Right atrium auricular region (tissue), 2 donors: ENCODE measurements at regions not wholly inside any gene's neighbourhood (a gene's known extent, or its start where the extent isn't known, plus 50 kb on each side); places are given as distances from the start of the nearest gene placed in this dataset.
"Not testable (repeated sequence)": the region's sequence is repeated elsewhere in the genome, so short reads cannot be mapped to it uniquely, and the experiment has no call there.

Experiments
- DNase-seq: peaks from one replicate; pipeline ENCODE4 v3.0.0-alpha.2; 2019; ENCODE audit warnings: low spot score
- H3K27ac ChIP-seq, 2 donors: fragments of 200-600 bp; sonication (generic); 1 replicate in 1 of 2; 2 replicates in 1 of 2; pipeline ENCODE4 v1.5.1; 2016 to 2019
- H3K27me3 ChIP-seq, 2 donors: fragments of 200-600 bp; sonication (generic); one replicate each; pipeline versions ENCODE4 v1.5.1 to v1.6.0; 2017 to 2019
- H3K36me3 ChIP-seq: fragments of 200-600 bp; sonication (generic); one replicate; pipeline ENCODE4 v1.5.1; 2016
- H3K4me1 ChIP-seq, 2 donors: fragments of 200-600 bp; sonication (generic); one replicate each; pipeline versions ENCODE4 v1.5.1 to v1.6.0; 2017 to 2019
- H3K4me3 ChIP-seq, 2 donors: fragments of 200-600 bp; sonication (generic); 1 replicate in 1 of 2; 2 replicates in 1 of 2; pipeline ENCODE4 v1.5.1; 2017 to 2019; ENCODE audit warnings: mild to moderate bottlenecking in 1 of 2, moderate library complexity in 1 of 2
- H3K9me3 ChIP-seq, 2 donors: fragments of 200-600 bp; sonication (generic); one replicate each; pipeline ENCODE4 v1.5.1; 2019
- CTCF ChIP-seq, 2 donors: fragments of 200-600 bp; sonication (generic); IDR thresholded peaks; one replicate each; pipeline ENCODE4 v1.5.1; 2019; ENCODE audit warnings: antibody characterized with exemption in 2 of 2

GRCh38 chr9:87405677-87406542 lies 91.8 kb upstream of the DAPK1 start:
- no peak overlapping the region for H3K4me3 ChIP-seq
- H3K4me1 ChIP-seq = no peaks in the 10 kb centered on the region
- no peaks in the 10 kb centered on the region for H3K27me3 ChIP-seq
- H3K36me3 ChIP-seq = no peaks in the 10 kb centered on the region
- no peaks in the 10 kb centered on the region for H3K9me3 ChIP-seq
- DNase-seq = peak; percentile 77
- H3K27ac ChIP-seq = no peak overlapping the region
- TF ChIP-seq CTCF (IDR thresholded peaks at IDR 0.05) = no peak

- no peak for DNase-seq
- TF ChIP-seq CTCF (IDR thresholded peaks at IDR 0.05) = no peak
- Histone ChIP-seq H3K27ac (no peak overlapping the region), H3K9me3 (no peaks in the 10 kb centered on the region), H3K4me3 (no peak overlapping the region), H3K4me1 (no peaks in the 10 kb centered on the region), H3K27me3 (no peaks in the 10 kb centered on the region), H3K36me3 (no peaks in the 10 kb centered on the region)
These were observed 91.0 kb upstream of the DAPK1 start for GRCh38 chr9:87406543-87407166.

DNA sequence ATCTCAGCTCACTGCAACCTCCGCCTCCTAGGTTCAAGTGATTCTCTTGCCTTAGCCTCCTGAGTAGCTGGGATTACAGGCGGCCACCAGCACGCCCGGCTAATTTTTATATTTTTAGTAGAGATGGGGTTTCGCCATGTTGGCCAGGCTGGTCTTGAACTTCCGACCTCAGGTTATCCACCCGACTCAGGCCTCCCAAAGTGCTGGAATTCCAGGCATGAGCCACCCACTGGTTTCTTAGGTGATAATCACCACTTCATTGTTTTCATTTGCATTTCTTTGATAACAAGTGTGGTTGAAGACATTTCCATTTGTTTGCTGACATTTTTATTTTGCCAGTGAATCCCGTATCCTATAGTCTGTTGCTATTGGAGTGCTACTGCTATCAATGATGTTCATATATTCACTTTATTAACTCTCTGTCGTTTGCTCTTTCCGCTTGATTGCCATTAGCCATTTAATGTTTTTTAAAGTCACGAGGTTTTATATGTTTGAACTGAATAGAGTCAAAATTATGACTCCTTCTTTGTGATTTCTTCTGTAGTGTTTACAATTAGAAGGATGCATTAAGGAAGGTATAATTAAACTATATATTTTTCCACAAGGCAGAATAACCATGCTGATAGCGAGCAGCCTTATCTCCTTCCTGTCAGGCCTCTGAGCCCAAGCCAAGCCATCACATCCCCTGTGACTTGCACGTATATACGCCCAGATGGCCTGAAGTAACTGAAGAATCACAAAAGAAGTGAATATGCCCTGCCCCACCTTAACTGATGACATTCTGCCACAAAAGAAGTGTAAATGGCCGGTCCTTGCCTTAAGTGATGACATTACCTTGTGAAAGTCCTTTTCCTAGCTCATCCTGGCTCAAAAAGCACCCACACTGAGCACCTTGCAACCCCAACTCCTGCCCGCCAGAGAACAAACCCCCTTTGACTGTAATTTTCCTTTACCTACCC lies 87.3 kb upstream of the DAPK1 start:
- not testable (repeated sequence) for H3K4me3 ChIP-seq, H3K4me1 ChIP-seq, H3K9me3 ChIP-seq, H3K36me3 ChIP-seq, DNase-seq, H3K27ac ChIP-seq, H3K27me3 ChIP-seq

DNA sequence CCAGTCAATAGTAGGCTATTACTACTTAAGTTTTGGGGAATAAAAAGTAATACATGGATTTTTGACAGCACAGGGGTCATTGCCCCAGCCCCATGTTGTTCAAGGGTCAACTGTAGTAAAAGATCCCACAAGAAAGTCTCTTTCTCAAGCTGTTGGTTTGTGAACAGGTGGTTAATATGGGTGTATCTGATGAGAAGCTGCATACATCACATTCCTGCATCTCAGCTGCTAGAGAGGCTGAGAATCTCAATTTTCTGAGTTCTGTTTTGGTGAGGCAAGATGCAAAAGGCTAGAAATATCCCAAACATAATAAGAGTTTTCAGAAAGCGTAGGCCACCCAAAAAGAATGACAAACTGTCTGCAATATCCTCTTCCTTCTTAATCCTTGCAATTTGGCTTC lies 76.8 kb upstream of the DAPK1 start:
- H3K9me3 ChIP-seq = peaks cover 0 to 12% of the 10 kb centered on the region in 2 donors
- no peak overlapping the region for H3K27ac ChIP-seq
- no peak overlapping the region for H3K4me3 ChIP-seq
- TF ChIP-seq CTCF (IDR thresholded peaks at IDR 0.05) = no peak
- no peaks in the 10 kb centered on the region for H3K36me3 ChIP-seq
- DNase-seq = no peak
- no peaks in the 10 kb centered on the region for H3K27me3 ChIP-seq
- no peaks in the 10 kb centered on the region for H3K4me1 ChIP-seq

DNA sequence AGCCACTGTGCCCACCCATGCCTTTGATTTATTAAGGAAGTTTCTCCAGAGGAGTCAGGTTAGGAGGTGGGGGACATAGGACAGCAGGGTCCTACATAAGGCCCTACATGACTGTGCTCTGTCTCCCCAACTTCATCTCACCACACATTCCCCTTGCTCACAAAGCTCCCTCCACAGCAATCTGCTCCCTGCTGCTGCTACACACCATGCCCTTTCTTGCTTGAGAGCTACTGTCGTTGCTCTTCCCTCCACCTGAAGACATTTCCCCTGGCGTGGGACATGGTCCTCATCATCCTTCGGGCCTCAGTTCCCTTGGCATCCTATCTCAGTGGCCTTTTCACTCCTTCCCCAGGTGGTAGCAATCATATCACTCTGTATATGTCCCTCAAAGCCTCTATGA lies 75.9 kb upstream of the DAPK1 start:
- no peaks in the 10 kb centered on the region for H3K4me1 ChIP-seq
- no peaks in the 10 kb centered on the region for H3K27me3 ChIP-seq
- no peak for TF ChIP-seq CTCF (IDR thresholded peaks at IDR 0.05)
- H3K36me3 ChIP-seq = no peaks in the 10 kb centered on the region
- peaks cover 0 to 12% of the 10 kb centered on the region in 2 donors for H3K9me3 ChIP-seq
- H3K4me3 ChIP-seq = no peak overlapping the region
- H3K27ac ChIP-seq = no peak overlapping the region
- no peak for DNase-seq

- Histone ChIP-seq H3K9me3 (peaks cover 0 to 12% of the 10 kb centered on the region in 2 donors), H3K27ac (no peak overlapping the region), H3K4me1 (no peaks in the 10 kb centered on the region), H3K4me3 (no peak overlapping the region), H3K27me3 (no peaks in the 10 kb centered on the region), H3K36me3 (no peaks in the 10 kb centered on the region)
- TF ChIP-seq CTCF (IDR thresholded peaks at IDR 0.05) = no peak
- DNase-seq = no peak
These were observed 74.7 kb upstream of the DAPK1 start for GRCh38 chr9:87422999-87423398.

- peaks cover 0 to 12% of the 10 kb centered on the region in 2 donors for H3K9me3 ChIP-seq
- not testable (repeated sequence) for H3K27ac ChIP-seq, H3K4me1 ChIP-seq, H3K36me3 ChIP-seq, H3K27me3 ChIP-seq, DNase-seq, H3K4me3 ChIP-seq
These were observed 73.8 kb upstream of the DAPK1 start for GRCh38 chr9:87423885-87424284.
